K562 (cell line): ENCODE measurements at regions not wholly inside any gene's neighbourhood (a gene's known extent, or its start where the extent isn't known, plus 50 kb on each side); places are given as distances from the start of the nearest gene placed in this dataset.

Experiments
- ATAC-seq: fragments of 200-7000 bp; cut with Tn5 transposase; 3 replicates; pipeline ENCODE4 v1.9.1; 2020; ENCODE audit warnings: moderate library complexity
- BruUV-seq: library from RNA; stranded (reverse); fragments of 400-500 nt; replicated peaks from 2 replicates; lab custom pipeline; 2021; lab: Mats Ljungman, UMichigan
- CTCF ChIA-PET: fragments of 300-600 bp; formaldehyde crosslinking; extraction: SDS; loops from one replicate; lab custom pipeline; 2021; ENCODE audit warnings: low intra/inter-chr PET ratio; lab: Yijun Ruan, JAX
- POLR2A ChIA-PET: fragments of 300-600, 350-650 bp; sonication (Branson Sonifier 250); formaldehyde crosslinking; extraction: SDS; loops from one replicate; lab custom pipeline; 2021; ENCODE audit warnings: antibody characterized with exemption, inconsistent platforms; lab: Yijun Ruan, JAX
- DNase-seq, 4 experiments: peaks; one replicate each; pipeline versions ENCODE4 v3.0.0 to v3.0.0-alpha.2; 2011 to 2018; ENCODE audit warnings: low spot score in 3 of 4, mixed read lengths in 3 of 4; ENCODE audit errors: extremely low read depth in 1 of 4
- FAIRE-seq: peaks from 2 replicates; lab custom pipeline; 2011; peaks lifted over from hg19 to GRCh38; lab: Jason Lieb, UNC
- H2AFZ ChIP-seq: 2 replicates; pipeline ENCODE4 v1.6.0; 2011; ENCODE audit warnings: low read depth, low read length, control low read depth, inconsistent platforms
- H3K27ac ChIP-seq: fragments of 200-600 bp; 3 replicates; pipeline ENCODE4 v1.8.0; 2011; ENCODE audit warnings: low read depth, mild to moderate bottlenecking, control low read depth, inconsistent platforms, low read length, moderate library complexity, mixed read lengths; ENCODE audit errors: extremely low read depth
- H3K27me3 ChIP-seq, 2 experiments: fragments of 300-600 bp in 1 of 2; 2 replicates in 1 of 2; 3 replicates in 1 of 2; pipeline versions ENCODE4 v1.6.0 to v1.8.0; 2011; ENCODE audit warnings: inconsistent platforms in 2 of 2, low read length in 2 of 2, mild to moderate bottlenecking in 1 of 2, mixed read lengths in 1 of 2, moderate library complexity in 1 of 2; ENCODE audit not compliant: control insufficient read depth in 2 of 2, insufficient read depth in 2 of 2
- H3K36me3 ChIP-seq: fragments of 300-600 bp; 3 replicates; pipeline ENCODE4 v1.8.0; 2011; ENCODE audit warnings: mild to moderate bottlenecking, low read length, inconsistent platforms; ENCODE audit not compliant: control insufficient read depth, insufficient read depth
- H3K4me1 ChIP-seq, 2 experiments: fragments of 200-600 bp in 1 of 2; replicated peaks in 1 of 2; 2 replicates in 1 of 2; 3 replicates in 1 of 2; pipeline versions ENCODE4 v1.5.1 to v1.8.0; 2011; ENCODE audit warnings: inconsistent platforms in 2 of 2, low read length in 2 of 2, mild to moderate bottlenecking in 1 of 2, mixed read lengths in 1 of 2, moderate library complexity in 1 of 2; ENCODE audit not compliant: control insufficient read depth in 2 of 2, insufficient read depth in 2 of 2
- H3K4me2 ChIP-seq: 2 replicates; pipeline ENCODE4 v1.6.1; 2011; ENCODE audit warnings: low read length, control low read depth, inconsistent platforms, mixed read lengths; ENCODE audit not compliant: insufficient read depth
- H3K4me3 ChIP-seq: fragments of 200-600 bp; sonication (generic), shearing (Covaris generic); 2 replicates; pipeline ENCODE4 v1.5.1; 2016; ENCODE audit warnings: control low read depth, inconsistent platforms
- H3K79me2 ChIP-seq: fragments of 200-600 bp; 3 replicates; pipeline ENCODE4 v1.8.0; 2011; ENCODE audit warnings: low read length, inconsistent platforms; ENCODE audit not compliant: control insufficient read depth, insufficient read depth
- H3K9ac ChIP-seq, 2 experiments: 2 replicates each; pipeline versions ENCODE4 v1.6.0 to v1.6.1; 2011; ENCODE audit warnings: low read depth in 2 of 2, low read length in 2 of 2, control low read depth in 1 of 2, inconsistent platforms in 1 of 2, mild to moderate bottlenecking in 1 of 2, mixed read lengths in 1 of 2; ENCODE audit not compliant: insufficient read depth in 1 of 2
- H3K9me1 ChIP-seq: one replicate; pipeline ENCODE4 v1.6.0; 2011; ENCODE audit warnings: inconsistent platforms, mild to moderate bottlenecking, low read length, moderate library complexity; ENCODE audit not compliant: control insufficient read depth, insufficient read depth
- H3K9me3 ChIP-seq: replicated peaks from 2 replicates; pipeline ENCODE4 v1.5.1; 2011; ENCODE audit warnings: low read depth, low read length, inconsistent platforms; ENCODE audit not compliant: control insufficient read depth, insufficient read depth
- H4K20me1 ChIP-seq: replicated peaks from 2 replicates; pipeline ENCODE4 v1.6.1; 2011; ENCODE audit warnings: low read length, inconsistent platforms, mixed read lengths; ENCODE audit not compliant: control insufficient read depth, insufficient read depth
- C11orf30 ChIP-seq: fragments of 450-650 bp; IDR thresholded peaks from 2 replicates; pipeline ENCODE4 v1.6.1; 2016; ENCODE audit warnings: low read depth, mild to moderate bottlenecking
- CBX1 ChIP-seq: sonication (generic); IDR thresholded peaks from 2 replicates; pipeline ENCODE4 v1.6.1; 2016; ENCODE audit warnings: antibody characterized with exemption, low read depth, mild to moderate bottlenecking
- DNMT1 ChIP-seq: fragments of 450-650 bp; IDR thresholded peaks from 2 replicates; pipeline ENCODE4 v1.6.1; 2016; ENCODE audit warnings: antibody characterized with exemption, mild to moderate bottlenecking
- EP400 ChIP-seq: fragments of 450-650 bp; IDR thresholded peaks from 2 replicates; pipeline ENCODE4 v1.6.1; 2017; ENCODE audit warnings: antibody characterized with exemption, mild to moderate bottlenecking, moderate library complexity
- KHSRP ChIP-seq: fragments of 450-650 bp; IDR thresholded peaks from 2 replicates; pipeline ENCODE4 v1.6.1; 2017
- RBM22 ChIP-seq: fragments of 200-400 bp; formaldehyde crosslinking; IDR thresholded peaks from 2 replicates; pipeline ENCODE4 v1.6.1; 2018; ENCODE audit warnings: low read length, low read depth; ENCODE audit not compliant: poor library complexity, severe bottlenecking
- REST ChIP-seq, 2 experiments: fragments of 450-650 bp; formaldehyde crosslinking in 1 of 2; IDR thresholded peaks; 2 replicates each; pipeline versions ENCODE4 v1.4.0 to v1.6.1; 2014 to 2020; ENCODE audit warnings: mild to moderate bottlenecking in 2 of 2, borderline replicate concordance in 1 of 2, low read depth in 1 of 2
- RHOXF2B ChIP-seq: fragments of 250-450 bp; sonication (Bioruptor Pico); conservative IDR thresholded peaks from 2 replicates; pipeline ENCODE4 v1.5.1; 2021
- SMAD1 ChIP-seq: fragments of 150-350 bp; IDR thresholded peaks from 2 replicates; pipeline ENCODE4 v1.6.1; 2014; ENCODE audit warnings: low read length, low read depth; ENCODE audit not compliant: partially characterized antibody
- TAL1 ChIP-seq: fragments of 450-650 bp; IDR thresholded peaks from 2 replicates; pipeline ENCODE4 v1.6.1; 2016; ENCODE audit warnings: mild to moderate bottlenecking
- WHSC1 ChIP-seq: IDR thresholded peaks from one replicate; pipeline ENCODE4 v1.6.1; 2012; ENCODE audit warnings: low read length, control low read depth, inconsistent platforms
- ZNF316 ChIP-seq: fragments of 450-650 bp; IDR thresholded peaks from 2 replicates; pipeline ENCODE4 v1.6.1; 2016
- WGBS: fragments of 100-300 bp; shearing (Covaris generic); methylation state at CpG from one replicate; pipeline ENCODE4 v1.1.6; 2016; ENCODE audit warnings: low coverage, mixed read lengths; ENCODE audit not compliant: insufficient coverage; ENCODE audit errors: missing lambda C conversion rate; 5-methylcytosine and 5-hydroxymethylcytosine counted together
- in situ Hi-C: fragments of 300-500 bp; cut with MboI; formaldehyde crosslinking; loops from 4 replicates; pipeline ENCODE4 v1.15.0; 2018; ENCODE audit warnings: inconsistent platforms, mixed read lengths
- intact Hi-C: fragments of 100-400 bp; cut with micrococcal nuclease; formaldehyde crosslinking; loops from 2 replicates; pipeline ENCODE4 v1.14.2; 2022

DNA sequence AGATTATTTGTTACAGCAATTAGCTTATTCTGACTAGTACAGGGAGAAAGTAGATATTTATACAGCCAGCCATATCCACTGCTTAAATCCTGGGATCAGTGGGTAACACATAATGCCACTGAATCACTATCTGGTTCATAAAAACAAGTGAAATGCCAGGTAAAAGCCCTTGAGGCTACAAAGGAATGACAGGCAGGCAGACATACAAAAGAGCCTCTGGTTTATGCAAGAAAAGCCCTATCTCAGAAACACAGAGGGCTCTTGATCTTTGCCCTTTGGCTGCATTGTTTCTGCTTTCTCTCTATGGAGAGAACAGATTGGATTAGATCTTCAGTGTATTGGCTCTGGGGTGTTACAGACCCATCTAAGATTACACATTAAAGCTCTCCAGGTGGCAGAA lies 115.4 kb upstream of the GADL1 start:
- POLR2A ChIA-PET, result no interaction called here
- TF ChIP-seq TAL1, result no peak
- TF ChIP-seq ZNF316, result no peak
- TF ChIP-seq RHOXF2B (CRISPR knock-in tag), result no peak
- ATAC-seq, result no peak
- in situ Hi-C loops (no loop called here), intact Hi-C loops (no loop called here)
- Histone ChIP-seq H3K4me3 (no peak overlapping the region), H3K4me2 (no peak overlapping the region), H4K20me1 (no peaks in the 10 kb centered on the region), H2AFZ (no peak overlapping the region), H3K27ac (no peak overlapping the region), H3K27me3 (no peaks in the 10 kb centered on the region), H3K9me1 (no peaks in the 10 kb centered on the region), H3K4me1 (no peaks in the 10 kb centered on the region), H3K79me2 (no peaks in the 10 kb centered on the region), H3K9me3 (no peaks in the 10 kb centered on the region), H3K9ac (no peak overlapping the region), H3K36me3 (no peaks in the 10 kb centered on the region)
- CTCF ChIA-PET, result no interaction called here
- BruUV-seq, result no TSS peak
- no peak for DNase-seq
- FAIRE-seq, result no peak

DNA sequence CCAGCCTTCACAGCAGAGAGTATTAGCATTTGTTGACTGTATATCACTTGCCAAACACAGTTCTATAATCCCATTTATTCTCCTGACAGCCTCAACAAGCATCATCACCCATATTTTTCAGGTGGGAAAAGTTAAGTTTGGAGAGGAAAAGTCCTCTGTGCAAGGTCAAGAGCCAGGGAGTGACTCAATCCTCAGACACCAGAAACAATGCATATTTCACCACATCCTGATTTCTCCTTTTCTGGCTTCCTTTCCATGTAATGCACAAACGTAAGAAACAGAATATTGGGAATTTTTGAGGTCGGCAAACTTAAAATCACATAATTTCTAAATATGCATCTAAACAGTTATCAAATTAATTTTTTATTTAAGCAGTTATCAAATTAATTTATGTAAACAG lies 116.0 kb upstream of the GADL1 start:
- intact Hi-C loops (no loop called here), in situ Hi-C loops (no loop called here)
- no peak for DNase-seq
- ChIA-PET POLR2A (no interaction called here), CTCF (no interaction called here)
- H3K4me3 ChIP-seq, result no peak overlapping the region
- no peaks in the 10 kb centered on the region for H3K36me3 ChIP-seq
- no peak for FAIRE-seq
- H4K20me1 ChIP-seq, result no peaks in the 10 kb centered on the region
- H3K9ac ChIP-seq, result no peak overlapping the region
- no peaks in the 10 kb centered on the region for H3K9me3 ChIP-seq
- H3K4me1 ChIP-seq, result no peaks in the 10 kb centered on the region
- ATAC-seq, result no peak
- H3K27ac ChIP-seq, result no peak overlapping the region
- H3K79me2 ChIP-seq, result no peaks in the 10 kb centered on the region
- no peak overlapping the region for H3K4me2 ChIP-seq
- BruUV-seq, result no TSS peak
- no peaks in the 10 kb centered on the region for H3K9me1 ChIP-seq
- 2% methylated on average over 2 of the region's 2 CpGs for WGBS
- H3K27me3 ChIP-seq, result no peaks in the 10 kb centered on the region
- no peak overlapping the region for H2AFZ ChIP-seq
- no peak for TF ChIP-seq CBX1
- TF ChIP-seq DNMT1, result no peak
- TF ChIP-seq SMAD1, result no peak
- TF ChIP-seq C11orf30, result no peak
- TF ChIP-seq REST (IDR thresholded peaks at IDR 0.05; ENCODE audit: borderline replicate concordance), result no peak
- TF ChIP-seq REST (CRISPR knock-in tag; IDR thresholded peaks at IDR 0.05; ENCODE audit: low read depth), result no peak
- TF ChIP-seq WHSC1, result no peak
- no peak for TF ChIP-seq KHSRP
- no peak for TF ChIP-seq RBM22
- no peak for TF ChIP-seq EP400
